Mammary epithelial cell (primary cell): ENCODE measurements at regions not wholly inside any gene's neighbourhood (a gene's known extent, or its start where the extent isn't known, plus 50 kb on each side); places are given as distances from the start of the nearest gene placed in this dataset.

ENCODE experiments used
- CTCF ChIP-seq, 2 donors: IDR thresholded peaks in 1 of 2; conservative IDR thresholded peaks in 1 of 2; 2 replicates each; pipeline ENCODE4 v1.5.1; 2011 to 2012; ENCODE audit warnings: inconsistent platforms in 2 of 2, low read length in 2 of 2, mild to moderate bottlenecking in 2 of 2, control low read depth in 1 of 2, low read depth in 1 of 2; ENCODE audit not compliant: insufficient read depth in 1 of 2; ENCODE audit errors: extremely low read depth in 1 of 2
- EZH2 ChIP-seq: IDR thresholded peaks from 2 replicates; pipeline ENCODE4 v1.6.1; 2012; ENCODE audit warnings: low read length, inconsistent platforms, borderline replicate concordance

- TF ChIP-seq CTCF (conservative IDR thresholded peaks at IDR 0.05 in 1 of 2, IDR thresholded peaks at IDR 0.05 in 1 of 2; ENCODE audit: extremely low read depth in 1 of 2, insufficient read depth in 1 of 2, low read depth in 1 of 2, low read length in 2 of 2): no peak
- no peak for TF ChIP-seq EZH2
These were observed 86.8 kb upstream of the OSBPL8 start for GRCh38 chr12:76646366-76646765.
